GM23338 (cell line): ENCODE measurements at regions not wholly inside any gene's neighbourhood (a gene's known extent, or its start where the extent isn't known, plus 50 kb on each side); places are given as distances from the start of the nearest gene placed in this dataset.

Experiments
- ATAC-seq: fragments of 200-7000 bp; cut with Tn5 transposase; 3 replicates; pipeline ENCODE4 v1.9.1; 2020
- DNase-seq: peaks from one replicate; pipeline ENCODE4 v3.0.0-alpha.2; 2015; ENCODE audit warnings: low spot score
- H2AFZ ChIP-seq: fragments of 200-600 bp; sonication (generic); 2 replicates; pipeline ENCODE4 v1.8.0; 2016; ENCODE audit warnings: antibody characterized with exemption, mild to moderate bottlenecking, moderate library complexity
- H3F3A ChIP-seq: fragments of 200-600 bp; sonication (generic); replicated peaks from 2 replicates; pipeline ENCODE4 v1.8.0; 2017; ENCODE audit warnings: antibody characterized with exemption, mixed run types, low read depth
- H3K27ac ChIP-seq: fragments of 200-600 bp; sonication (generic); 2 replicates; pipeline ENCODE4 v1.6.1; 2016; ENCODE audit warnings: low read depth
- H3K27me3 ChIP-seq: fragments of 200-600 bp; sonication (generic); 2 replicates; pipeline ENCODE4 v1.8.0; 2016; ENCODE audit warnings: mild to moderate bottlenecking, mixed run types, moderate library complexity; ENCODE audit not compliant: insufficient read depth
- H3K36me3 ChIP-seq: fragments of 200-600 bp; sonication (generic); 2 replicates; pipeline ENCODE4 v1.8.0; 2016; ENCODE audit warnings: mild to moderate bottlenecking; ENCODE audit not compliant: insufficient read depth
- H3K4me1 ChIP-seq: fragments of 200-600 bp; sonication (generic); 2 replicates; pipeline ENCODE4 v1.8.0; 2016; ENCODE audit warnings: mild to moderate bottlenecking, moderate library complexity; ENCODE audit not compliant: insufficient read depth
- H3K4me2 ChIP-seq: fragments of 200-600 bp; sonication (generic); 2 replicates; pipeline ENCODE4 v1.7.1; 2017; ENCODE audit warnings: mixed run types
- H3K4me3 ChIP-seq: fragments of 200-600 bp; sonication (generic); 2 replicates; pipeline ENCODE4 v1.6.1; 2016; ENCODE audit warnings: mixed run types
- H3K79me2 ChIP-seq: fragments of 200-600 bp; sonication (generic); replicated peaks from 2 replicates; pipeline ENCODE4 v1.8.0; 2017; ENCODE audit warnings: mild to moderate bottlenecking; ENCODE audit not compliant: insufficient read depth
- H3K9me2 ChIP-seq: fragments of 200-600 bp; sonication (generic); 2 replicates; pipeline ENCODE4 v1.8.0; 2017; ENCODE audit not compliant: insufficient read depth
- H4K20me1 ChIP-seq: fragments of 200-600 bp; sonication (generic); replicated peaks from 2 replicates; pipeline ENCODE4 v1.8.0; 2017; ENCODE audit warnings: mild to moderate bottlenecking; ENCODE audit not compliant: insufficient read depth
- H3K27ac Mint-ChIP-seq: 2 replicates; pipeline ENCODE4 v1.8.0; 2020; ENCODE audit warnings: inconsistent platforms, mild to moderate bottlenecking, moderate library complexity, mixed read lengths
- H3K27me3 Mint-ChIP-seq: 3 replicates; pipeline ENCODE4 v1.8.0; 2022; ENCODE audit warnings: low read depth, mild to moderate bottlenecking, moderate library complexity, mixed read lengths, inconsistent platforms; ENCODE audit not compliant: insufficient read depth, poor library complexity
- H3K36me3 Mint-ChIP-seq: 3 replicates; pipeline ENCODE4 v1.8.0; 2021; ENCODE audit warnings: low read depth, mild to moderate bottlenecking, inconsistent platforms, moderate library complexity, mixed read lengths
- H3K4me1 Mint-ChIP-seq: 3 replicates; pipeline ENCODE4 v1.8.0; 2020; ENCODE audit warnings: mild to moderate bottlenecking, inconsistent platforms, mixed read lengths
- H3K4me3 Mint-ChIP-seq: 3 replicates; pipeline ENCODE4 v1.8.0; 2021; ENCODE audit warnings: moderate library complexity, mild to moderate bottlenecking, inconsistent platforms, mixed read lengths
- H3K9me3 Mint-ChIP-seq: 3 replicates; pipeline ENCODE4 v1.8.0; 2020; ENCODE audit warnings: moderate library complexity, mild to moderate bottlenecking, inconsistent platforms, mixed read lengths
- CREB1 ChIP-seq: fragments of 250-450 bp; sonication (Bioruptor Pico); IDR thresholded peaks from 2 replicates; pipeline ENCODE4 v1.5.0; 2020; ENCODE audit warnings: low read depth, mild to moderate bottlenecking, moderate library complexity
- ETS1 ChIP-seq: IDR thresholded peaks from 2 replicates; pipeline ENCODE4 v1.6.1; 2016; ENCODE audit warnings: antibody characterized with exemption
- EZH2 ChIP-seq: fragments of 200-600 bp; sonication (generic); IDR thresholded peaks from one replicate; pipeline ENCODE4 v1.8.0; 2017; ENCODE audit warnings: antibody characterized with exemption, mild to moderate bottlenecking, low read depth; ENCODE audit not compliant: unreplicated experiment
- EZH2phosphoT487 ChIP-seq: fragments of 200-600 bp; sonication (generic); IDR thresholded peaks from one replicate; pipeline ENCODE4 v1.8.1; 2018; ENCODE audit warnings: antibody characterized with exemption; ENCODE audit not compliant: unreplicated experiment
- JUNB ChIP-seq: IDR thresholded peaks from one replicate; pipeline ENCODE4 v1.6.1; 2016; ENCODE audit warnings: antibody characterized with exemption; ENCODE audit not compliant: unreplicated experiment
- NANOG ChIP-seq: IDR thresholded peaks from 2 replicates; pipeline ENCODE4 v1.6.1; 2016; ENCODE audit warnings: antibody characterized with exemption, borderline replicate concordance
- POLR2AphosphoS5 ChIP-seq: IDR thresholded peaks from 2 replicates; pipeline ENCODE4 v1.6.1; 2016; ENCODE audit warnings: antibody characterized with exemption, low read depth
- STAT1 ChIP-seq: IDR thresholded peaks from one replicate; pipeline ENCODE4 v1.6.1; 2016; ENCODE audit warnings: antibody characterized with exemption; ENCODE audit not compliant: unreplicated experiment
- ZNF114 ChIP-seq: fragments of 250-450 bp; sonication (Bioruptor Pico); IDR thresholded peaks from 2 replicates; pipeline ENCODE4 v1.5.0; 2020; ENCODE audit warnings: mild to moderate bottlenecking, moderate library complexity
- ZNF331 ChIP-seq: fragments of 250-450 bp; sonication (Bioruptor Pico); IDR thresholded peaks from 2 replicates; pipeline ENCODE4 v1.5.0; 2020; ENCODE audit warnings: low read depth, mild to moderate bottlenecking, moderate library complexity
- TF ChIP-seq, protein P1 (sequence below): IDR thresholded peaks from one replicate; pipeline ENCODE4 v1.6.1; 2018; ENCODE audit warnings: antibody characterized with exemption; ENCODE audit not compliant: unreplicated experiment
- TF ChIP-seq, protein P2 (sequence below): fragments of 250-450 bp; sonication (Bioruptor Pico); IDR thresholded peaks from 2 replicates; pipeline ENCODE4 v1.5.0; 2020; ENCODE audit warnings: mild to moderate bottlenecking, moderate library complexity
- TF ChIP-seq, protein P3 (sequence below), 2 experiments: fragments of 200-600 bp in 1 of 2; sonication (generic) in 1 of 2; conservative IDR thresholded peaks; 2 replicates each; pipeline versions ENCODE4 v1.5.1 to v1.6.1; 2016 to 2017; ENCODE audit warnings: antibody characterized with exemption in 2 of 2, low read depth in 2 of 2, mild to moderate bottlenecking in 2 of 2, moderate library complexity in 1 of 2

DNA sequence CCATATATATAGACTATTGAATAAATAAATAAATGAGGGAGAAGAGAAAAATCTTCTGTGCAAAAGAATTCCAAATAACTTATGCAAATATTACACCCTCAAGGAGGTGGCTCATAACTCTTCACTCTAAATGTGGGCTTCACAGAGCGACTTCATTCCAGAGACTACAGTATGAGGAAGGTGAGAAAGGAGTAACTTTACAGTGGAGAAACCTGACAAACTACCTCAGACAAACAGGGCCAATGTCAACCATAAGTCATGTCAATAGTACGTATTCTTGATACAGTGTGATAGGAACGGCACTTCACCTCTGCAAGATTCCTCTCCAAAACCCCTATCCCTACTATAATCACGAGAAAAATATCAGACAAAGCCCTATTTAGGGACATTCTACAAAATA is 158.4 kb upstream of the NAMPT start:
- no peaks in the 10 kb centered on the region for H3F3A ChIP-seq
- H3K4me1 ChIP-seq: no peaks in the 10 kb centered on the region
- H3K36me3 Mint-ChIP-seq: peaks cover 15% of the 10 kb centered on the region
- TF ChIP-seq, protein P1, sequence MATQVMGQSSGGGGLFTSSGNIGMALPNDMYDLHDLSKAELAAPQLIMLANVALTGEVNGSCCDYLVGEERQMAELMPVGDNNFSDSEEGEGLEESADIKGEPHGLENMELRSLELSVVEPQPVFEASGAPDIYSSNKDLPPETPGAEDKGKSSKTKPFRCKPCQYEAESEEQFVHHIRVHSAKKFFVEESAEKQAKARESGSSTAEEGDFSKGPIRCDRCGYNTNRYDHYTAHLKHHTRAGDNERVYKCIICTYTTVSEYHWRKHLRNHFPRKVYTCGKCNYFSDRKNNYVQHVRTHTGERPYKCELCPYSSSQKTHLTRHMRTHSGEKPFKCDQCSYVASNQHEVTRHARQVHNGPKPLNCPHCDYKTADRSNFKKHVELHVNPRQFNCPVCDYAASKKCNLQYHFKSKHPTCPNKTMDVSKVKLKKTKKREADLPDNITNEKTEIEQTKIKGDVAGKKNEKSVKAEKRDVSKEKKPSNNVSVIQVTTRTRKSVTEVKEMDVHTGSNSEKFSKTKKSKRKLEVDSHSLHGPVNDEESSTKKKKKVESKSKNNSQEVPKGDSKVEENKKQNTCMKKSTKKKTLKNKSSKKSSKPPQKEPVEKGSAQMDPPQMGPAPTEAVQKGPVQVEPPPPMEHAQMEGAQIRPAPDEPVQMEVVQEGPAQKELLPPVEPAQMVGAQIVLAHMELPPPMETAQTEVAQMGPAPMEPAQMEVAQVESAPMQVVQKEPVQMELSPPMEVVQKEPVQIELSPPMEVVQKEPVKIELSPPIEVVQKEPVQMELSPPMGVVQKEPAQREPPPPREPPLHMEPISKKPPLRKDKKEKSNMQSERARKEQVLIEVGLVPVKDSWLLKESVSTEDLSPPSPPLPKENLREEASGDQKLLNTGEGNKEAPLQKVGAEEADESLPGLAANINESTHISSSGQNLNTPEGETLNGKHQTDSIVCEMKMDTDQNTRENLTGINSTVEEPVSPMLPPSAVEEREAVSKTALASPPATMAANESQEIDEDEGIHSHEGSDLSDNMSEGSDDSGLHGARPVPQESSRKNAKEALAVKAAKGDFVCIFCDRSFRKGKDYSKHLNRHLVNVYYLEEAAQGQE: no peak
- TF ChIP-seq EZH2phosphoT487 (no peak), NANOG (no peak), STAT1 (no peak), ZNF114 (CRISPR knock-in tag) (no peak), POLR2AphosphoS5 (no peak), ETS1 (no peak), ZNF331 (no peak), JUNB (no peak), CREB1 (no peak), EZH2 (no peak)
- TF ChIP-seq, protein P2, sequence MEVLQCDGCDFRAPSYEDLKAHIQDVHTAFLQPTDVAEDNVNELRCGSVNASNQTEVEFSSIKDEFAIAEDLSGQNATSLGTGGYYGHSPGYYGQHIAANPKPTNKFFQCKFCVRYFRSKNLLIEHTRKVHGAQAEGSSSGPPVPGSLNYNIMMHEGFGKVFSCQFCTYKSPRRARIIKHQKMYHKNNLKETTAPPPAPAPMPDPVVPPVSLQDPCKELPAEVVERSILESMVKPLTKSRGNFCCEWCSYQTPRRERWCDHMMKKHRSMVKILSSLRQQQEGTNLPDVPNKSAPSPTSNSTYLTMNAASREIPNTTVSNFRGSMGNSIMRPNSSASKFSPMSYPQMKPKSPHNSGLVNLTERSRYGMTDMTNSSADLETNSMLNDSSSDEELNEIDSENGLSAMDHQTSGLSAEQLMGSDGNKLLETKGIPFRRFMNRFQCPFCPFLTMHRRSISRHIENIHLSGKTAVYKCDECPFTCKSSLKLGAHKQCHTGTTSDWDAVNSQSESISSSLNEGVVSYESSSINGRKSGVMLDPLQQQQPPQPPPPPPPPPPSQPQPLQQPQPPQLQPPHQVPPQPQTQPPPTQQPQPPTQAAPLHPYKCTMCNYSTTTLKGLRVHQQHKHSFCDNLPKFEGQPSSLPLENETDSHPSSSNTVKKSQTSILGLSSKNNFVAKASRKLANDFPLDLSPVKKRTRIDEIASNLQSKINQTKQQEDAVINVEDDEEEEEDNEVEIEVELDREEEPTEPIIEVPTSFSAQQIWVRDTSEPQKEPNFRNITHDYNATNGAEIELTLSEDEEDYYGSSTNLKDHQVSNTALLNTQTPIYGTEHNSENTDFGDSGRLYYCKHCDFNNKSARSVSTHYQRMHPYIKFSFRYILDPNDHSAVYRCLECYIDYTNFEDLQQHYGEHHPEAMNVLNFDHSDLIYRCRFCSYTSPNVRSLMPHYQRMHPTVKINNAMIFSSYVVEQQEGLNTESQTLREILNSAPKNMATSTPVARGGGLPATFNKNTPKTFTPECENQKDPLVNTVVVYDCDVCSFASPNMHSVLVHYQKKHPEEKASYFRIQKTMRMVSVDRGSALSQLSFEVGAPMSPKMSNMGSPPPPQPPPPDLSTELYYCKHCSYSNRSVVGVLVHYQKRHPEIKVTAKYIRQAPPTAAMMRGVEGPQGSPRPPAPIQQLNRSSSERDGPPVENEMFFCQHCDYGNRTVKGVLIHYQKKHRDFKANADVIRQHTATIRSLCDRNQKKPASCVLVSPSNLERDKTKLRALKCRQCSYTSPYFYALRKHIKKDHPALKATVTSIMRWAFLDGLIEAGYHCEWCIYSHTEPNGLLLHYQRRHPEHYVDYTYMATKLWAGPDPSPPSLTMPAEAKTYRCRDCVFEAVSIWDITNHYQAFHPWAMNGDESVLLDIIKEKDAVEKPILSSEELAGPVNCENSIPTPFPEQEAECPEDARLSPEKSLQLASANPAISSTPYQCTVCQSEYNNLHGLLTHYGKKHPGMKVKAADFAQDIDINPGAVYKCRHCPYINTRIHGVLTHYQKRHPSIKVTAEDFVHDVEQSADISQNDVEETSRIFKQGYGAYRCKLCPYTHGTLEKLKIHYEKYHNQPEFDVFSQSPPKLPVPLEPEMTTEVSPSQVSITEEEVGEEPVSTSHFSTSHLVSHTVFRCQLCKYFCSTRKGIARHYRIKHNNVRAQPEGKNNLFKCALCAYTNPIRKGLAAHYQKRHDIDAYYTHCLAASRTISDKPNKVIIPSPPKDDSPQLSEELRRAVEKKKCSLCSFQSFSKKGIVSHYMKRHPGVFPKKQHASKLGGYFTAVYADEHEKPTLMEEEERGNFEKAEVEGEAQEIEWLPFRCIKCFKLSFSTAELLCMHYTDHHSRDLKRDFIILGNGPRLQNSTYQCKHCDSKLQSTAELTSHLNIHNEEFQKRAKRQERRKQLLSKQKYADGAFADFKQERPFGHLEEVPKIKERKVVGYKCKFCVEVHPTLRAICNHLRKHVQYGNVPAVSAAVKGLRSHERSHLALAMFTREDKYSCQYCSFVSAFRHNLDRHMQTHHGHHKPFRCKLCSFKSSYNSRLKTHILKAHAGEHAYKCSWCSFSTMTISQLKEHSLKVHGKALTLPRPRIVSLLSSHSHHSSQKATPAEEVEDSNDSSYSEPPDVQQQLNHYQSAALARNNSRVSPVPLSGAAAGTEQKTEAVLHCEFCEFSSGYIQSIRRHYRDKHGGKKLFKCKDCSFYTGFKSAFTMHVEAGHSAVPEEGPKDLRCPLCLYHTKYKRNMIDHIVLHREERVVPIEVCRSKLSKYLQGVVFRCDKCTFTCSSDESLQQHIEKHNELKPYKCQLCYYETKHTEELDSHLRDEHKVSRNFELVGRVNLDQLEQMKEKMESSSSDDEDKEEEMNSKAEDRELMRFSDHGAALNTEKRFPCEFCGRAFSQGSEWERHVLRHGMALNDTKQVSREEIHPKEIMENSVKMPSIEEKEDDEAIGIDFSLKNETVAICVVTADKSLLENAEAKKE: no peak
- TF ChIP-seq, protein P3, sequence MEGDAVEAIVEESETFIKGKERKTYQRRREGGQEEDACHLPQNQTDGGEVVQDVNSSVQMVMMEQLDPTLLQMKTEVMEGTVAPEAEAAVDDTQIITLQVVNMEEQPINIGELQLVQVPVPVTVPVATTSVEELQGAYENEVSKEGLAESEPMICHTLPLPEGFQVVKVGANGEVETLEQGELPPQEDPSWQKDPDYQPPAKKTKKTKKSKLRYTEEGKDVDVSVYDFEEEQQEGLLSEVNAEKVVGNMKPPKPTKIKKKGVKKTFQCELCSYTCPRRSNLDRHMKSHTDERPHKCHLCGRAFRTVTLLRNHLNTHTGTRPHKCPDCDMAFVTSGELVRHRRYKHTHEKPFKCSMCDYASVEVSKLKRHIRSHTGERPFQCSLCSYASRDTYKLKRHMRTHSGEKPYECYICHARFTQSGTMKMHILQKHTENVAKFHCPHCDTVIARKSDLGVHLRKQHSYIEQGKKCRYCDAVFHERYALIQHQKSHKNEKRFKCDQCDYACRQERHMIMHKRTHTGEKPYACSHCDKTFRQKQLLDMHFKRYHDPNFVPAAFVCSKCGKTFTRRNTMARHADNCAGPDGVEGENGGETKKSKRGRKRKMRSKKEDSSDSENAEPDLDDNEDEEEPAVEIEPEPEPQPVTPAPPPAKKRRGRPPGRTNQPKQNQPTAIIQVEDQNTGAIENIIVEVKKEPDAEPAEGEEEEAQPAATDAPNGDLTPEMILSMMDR (conservative IDR thresholded peaks at IDR 0.05; ENCODE audit: low read depth in 2 of 2): no peak
- H3K4me1 Mint-ChIP-seq: no peaks in the 10 kb centered on the region
- H3K36me3 ChIP-seq: no peaks in the 10 kb centered on the region
- no peak overlapping the region for H3K4me2 ChIP-seq
- H3K27ac ChIP-seq: no peak overlapping the region
- H3K27me3 Mint-ChIP-seq: peaks cover 3% of the 10 kb centered on the region
- no peak overlapping the region for H3K27ac Mint-ChIP-seq
- H3K79me2 ChIP-seq: no peaks in the 10 kb centered on the region
- H4K20me1 ChIP-seq: no peaks in the 10 kb centered on the region
- no peaks in the 10 kb centered on the region for H3K27me3 ChIP-seq
- ATAC-seq (no peak), DNase-seq (no peak)
- no peak overlapping the region for H3K4me3 Mint-ChIP-seq
- H3K9me2 ChIP-seq: peaks cover 11% of the 10 kb centered on the region; the same call in 1 of the 2 replicates
- H3K4me3 ChIP-seq: no peak overlapping the region
- H3K9me3 Mint-ChIP-seq: peaks cover 19% of the 10 kb centered on the region
- H2AFZ ChIP-seq: no peak overlapping the region
